ENCODE measurements at regions not wholly inside any gene's neighbourhood (a gene's known extent, or its start where the extent isn't known, plus 50 kb on each side); places are given as distances from the start of the nearest gene placed in this dataset.
"Not testable (repeated sequence)": the region's sequence is repeated elsewhere in the genome, so short reads cannot be mapped to it uniquely, and the experiment has no call there.

DNA sequence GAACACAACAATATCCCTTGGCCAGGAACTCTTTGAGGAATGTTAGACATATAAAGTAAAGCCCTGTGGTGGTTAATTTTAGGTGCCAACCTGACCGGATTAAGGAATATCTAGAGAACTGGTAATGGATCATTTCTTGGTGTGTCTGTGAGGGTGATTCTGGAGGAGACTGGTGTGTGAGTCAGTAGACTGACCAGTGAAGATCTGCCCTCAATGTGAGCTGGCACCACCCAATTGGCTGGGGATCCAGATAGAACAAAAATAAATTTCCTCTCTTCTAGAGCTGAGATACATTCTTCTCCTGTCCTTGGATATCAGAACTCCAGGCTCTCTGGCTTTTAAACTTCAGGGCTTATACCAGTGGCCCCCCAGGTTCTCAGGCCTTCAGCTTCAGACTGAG is 56.2 kb upstream of the TNPO1 start:
- Histone ChIP-seq H3K36me3 (no peaks in the 10 kb centered on the region), H3K9me3 (no peaks in the 10 kb centered on the region), H3K4me3 (no peak overlapping the region), H3K27me3 (no peaks in the 10 kb centered on the region)
- peak; percentile 31 for DNase-seq

DNA sequence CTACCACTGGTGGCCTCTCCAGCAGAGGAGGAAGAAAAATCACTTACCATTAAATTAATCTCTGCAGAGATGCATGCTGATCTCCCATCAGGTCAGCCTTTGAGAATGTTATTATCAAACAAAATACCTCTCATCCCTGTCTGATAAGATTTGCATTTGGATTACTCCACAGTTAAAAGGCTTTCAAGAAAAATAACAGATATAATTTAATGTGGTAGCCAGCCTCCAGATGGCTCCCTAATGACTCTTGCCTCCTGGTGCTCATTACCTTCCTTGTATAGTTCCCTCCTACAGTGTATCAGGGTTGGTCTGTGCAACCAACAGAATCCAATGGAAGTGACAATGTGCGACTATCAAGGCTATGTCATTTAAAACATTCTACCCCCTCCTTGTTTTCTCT is 63.6 kb upstream of the TNPO1 start:
- Histone ChIP-seq H3K9me3 (no peaks in the 10 kb centered on the region), H3K36me3 (no peaks in the 10 kb centered on the region), H3K4me3 (no peak overlapping the region), H3K27me3 (no peaks in the 10 kb centered on the region)
- no peak for DNase-seq

DNA sequence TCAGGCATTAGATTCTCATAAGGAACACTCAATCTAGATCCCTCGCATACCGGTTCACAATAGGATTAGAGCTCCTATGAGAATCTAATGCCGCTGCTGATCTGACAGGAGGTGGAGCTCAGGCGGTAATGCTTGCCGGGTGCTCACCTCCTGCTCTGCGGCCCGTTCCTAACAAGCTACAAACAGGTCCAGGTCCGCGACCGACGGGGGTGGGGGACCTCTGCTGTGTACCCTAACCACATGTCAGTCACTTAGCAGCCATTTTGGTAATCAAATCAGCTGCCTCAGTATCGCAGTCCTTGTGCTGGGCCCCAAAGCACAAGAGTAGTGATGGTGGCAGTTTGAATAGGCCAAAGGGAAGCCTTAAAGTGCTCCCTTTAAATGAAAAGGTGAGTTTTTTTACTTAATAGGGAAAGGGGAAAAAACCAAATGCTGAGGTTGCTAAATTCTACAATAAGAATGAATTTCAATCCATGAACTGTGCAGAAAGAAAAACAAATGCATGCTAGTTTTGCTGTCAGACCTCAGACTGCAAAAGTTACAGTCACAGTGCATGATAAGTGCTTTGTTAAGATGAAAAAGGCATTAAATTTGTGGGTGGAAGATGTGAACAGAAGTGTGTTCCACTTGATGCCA is 67.0 kb upstream of the TNPO1 start:
- no peak for DNase-seq
- no peaks in the 10 kb centered on the region for H3K36me3 ChIP-seq
- H3K9me3 ChIP-seq: no peaks in the 10 kb centered on the region
- H3K4me3 ChIP-seq: no peak overlapping the region
- H3K27me3 ChIP-seq: no peaks in the 10 kb centered on the region

DNA sequence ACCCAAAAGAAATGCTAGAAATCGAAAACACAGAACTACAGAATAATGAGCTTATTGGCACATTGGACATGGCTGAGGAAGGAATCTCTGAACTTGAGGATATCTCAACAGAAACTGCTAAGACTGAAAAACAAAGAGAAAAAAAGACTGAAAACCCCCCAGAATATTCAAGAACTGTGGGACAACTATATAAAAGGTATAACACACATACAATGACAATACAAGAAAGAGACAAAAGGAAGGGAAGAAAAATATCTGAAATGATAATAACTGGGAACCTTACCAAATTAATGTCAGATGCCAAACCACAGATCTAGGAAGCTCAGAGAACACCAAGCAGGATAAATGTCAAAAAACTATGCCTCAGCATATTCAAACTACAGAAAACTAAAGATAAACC is 68.6 kb upstream of the TNPO1 start:
- no peaks in the 10 kb centered on the region for H3K9me3 ChIP-seq
- no peak for DNase-seq
- H3K4me3 ChIP-seq: no peak overlapping the region
- H3K27me3 ChIP-seq: no peaks in the 10 kb centered on the region
- H3K36me3 ChIP-seq: no peaks in the 10 kb centered on the region

DNA sequence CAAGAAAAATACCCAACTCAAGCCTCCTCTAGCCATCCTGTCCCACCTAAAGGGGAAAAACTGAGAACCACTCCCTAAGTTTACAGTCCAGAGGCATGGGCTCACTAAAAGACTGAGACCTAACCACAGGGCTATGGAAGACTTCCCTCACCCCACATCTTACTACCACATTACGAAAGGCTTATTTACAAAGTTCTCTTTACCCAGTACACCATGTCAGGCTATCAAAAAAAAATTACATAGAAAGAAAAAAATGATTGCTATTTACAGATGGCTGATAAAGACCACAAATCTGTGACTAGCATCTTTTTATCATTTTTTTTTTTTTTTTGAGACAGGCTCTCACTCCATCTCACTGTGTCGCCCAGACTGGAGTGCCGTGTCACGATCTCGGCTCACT is 69.7 kb upstream of the TNPO1 start:
- DNase-seq: no peak
- no peak overlapping the region for H3K4me3 ChIP-seq
- H3K36me3 ChIP-seq: no peaks in the 10 kb centered on the region
- no peaks in the 10 kb centered on the region for H3K9me3 ChIP-seq
- H3K27me3 ChIP-seq: no peaks in the 10 kb centered on the region

DNA sequence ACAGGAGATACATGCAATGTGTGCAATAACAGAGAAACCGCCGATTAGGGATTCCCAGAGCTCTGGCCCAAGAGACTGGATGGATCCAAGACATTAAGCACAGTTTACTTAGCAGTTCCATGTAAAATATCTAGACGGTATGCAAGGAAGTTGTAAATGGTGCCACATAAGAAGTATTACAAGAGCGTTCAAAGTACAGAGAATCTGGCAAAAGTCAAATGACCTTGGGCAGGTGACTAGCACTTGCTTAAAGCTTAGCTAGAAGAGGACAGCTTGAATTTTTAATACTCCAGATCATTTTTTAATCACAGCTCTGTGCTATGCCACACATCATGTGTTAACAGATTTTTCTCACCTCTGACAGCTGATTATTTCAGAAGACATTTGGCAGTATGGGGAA is 72.3 kb upstream of the TNPO1 start:
- no peak for DNase-seq
- no peaks in the 10 kb centered on the region for H3K36me3 ChIP-seq
- H3K27me3 ChIP-seq: no peaks in the 10 kb centered on the region
- no peak overlapping the region for H3K4me3 ChIP-seq
- no peaks in the 10 kb centered on the region for H3K9me3 ChIP-seq

DNA sequence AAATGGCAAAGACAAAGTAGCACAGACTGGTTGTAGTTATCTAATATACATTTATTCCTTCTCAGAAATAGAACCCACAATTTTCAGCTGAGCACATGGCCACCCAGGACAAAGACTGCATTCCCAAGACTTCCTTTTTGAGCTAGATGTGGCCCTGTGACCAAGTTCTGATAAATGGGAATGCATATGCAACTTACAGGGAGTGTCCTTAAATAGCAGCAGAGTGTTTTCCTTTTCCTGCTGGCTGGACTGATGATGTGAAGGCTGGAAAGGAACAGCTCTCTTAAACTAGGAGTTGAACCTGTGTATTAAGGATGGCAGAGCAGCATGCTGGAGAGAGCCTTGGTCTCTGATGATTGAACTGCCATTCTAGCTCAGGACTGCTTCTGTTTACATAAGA is 74.7 kb upstream of the TNPO1 start:
- Histone ChIP-seq H3K36me3 (no peaks in the 10 kb centered on the region), H3K27me3 (no peaks in the 10 kb centered on the region), H3K4me3 (no peak overlapping the region), H3K9me3 (no peaks in the 10 kb centered on the region; the same call in 1 of the 2 replicates)
- no peak for DNase-seq

DNA sequence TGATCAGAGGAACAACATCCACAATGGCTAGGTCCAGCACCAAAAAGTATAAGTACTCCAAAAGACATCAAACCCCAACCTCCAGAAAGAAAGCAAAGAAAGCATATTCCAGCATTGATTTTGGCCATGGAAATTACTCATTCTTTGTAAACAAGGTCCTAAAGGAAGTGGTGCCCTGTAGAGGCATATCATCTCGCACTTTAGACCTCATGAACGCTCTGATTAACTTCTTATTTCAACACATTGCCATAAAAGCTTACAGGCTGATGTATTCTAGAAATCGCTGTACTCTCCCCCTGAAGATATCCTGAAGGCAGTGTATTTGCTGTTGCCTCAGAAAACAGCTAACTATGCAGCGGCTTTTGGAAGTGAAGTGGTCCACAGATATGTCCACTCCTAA is 82.7 kb upstream of the TNPO1 start:
- Histone ChIP-seq H3K36me3 (no peaks in the 10 kb centered on the region), H3K4me3 (no peak overlapping the region), H3K9me3 (peaks cover 6% of the 10 kb centered on the region; the same call in 1 of the 2 replicates), H3K27me3 (no peaks in the 10 kb centered on the region)
- no peak for DNase-seq

DNA sequence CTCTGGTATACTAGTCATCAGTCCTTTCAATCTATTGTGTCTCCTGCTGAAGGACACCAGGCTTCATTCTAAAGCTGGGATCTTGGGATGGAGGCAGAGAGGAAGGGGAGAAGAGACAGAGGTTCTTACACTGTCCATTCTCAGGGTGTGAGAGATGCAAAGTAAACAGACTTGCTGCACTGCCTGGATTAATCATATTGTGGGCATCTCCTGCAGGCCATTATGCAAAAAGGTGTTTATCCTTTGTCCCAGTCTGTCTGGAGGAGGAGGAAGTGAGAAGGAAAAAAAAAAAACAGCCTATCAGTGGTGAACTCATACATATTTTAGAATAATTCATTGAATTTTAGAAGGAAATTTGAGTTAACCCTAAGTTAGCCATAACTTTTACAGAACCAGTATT is 92.9 kb upstream of the TNPO1 start:
- H3K9me3 ChIP-seq: no peaks in the 10 kb centered on the region
- H3K4me3 ChIP-seq: no peak overlapping the region
- H3K36me3 ChIP-seq: no peaks in the 10 kb centered on the region
- DNase-seq: no peak
- H3K27me3 ChIP-seq: no peaks in the 10 kb centered on the region

DNA sequence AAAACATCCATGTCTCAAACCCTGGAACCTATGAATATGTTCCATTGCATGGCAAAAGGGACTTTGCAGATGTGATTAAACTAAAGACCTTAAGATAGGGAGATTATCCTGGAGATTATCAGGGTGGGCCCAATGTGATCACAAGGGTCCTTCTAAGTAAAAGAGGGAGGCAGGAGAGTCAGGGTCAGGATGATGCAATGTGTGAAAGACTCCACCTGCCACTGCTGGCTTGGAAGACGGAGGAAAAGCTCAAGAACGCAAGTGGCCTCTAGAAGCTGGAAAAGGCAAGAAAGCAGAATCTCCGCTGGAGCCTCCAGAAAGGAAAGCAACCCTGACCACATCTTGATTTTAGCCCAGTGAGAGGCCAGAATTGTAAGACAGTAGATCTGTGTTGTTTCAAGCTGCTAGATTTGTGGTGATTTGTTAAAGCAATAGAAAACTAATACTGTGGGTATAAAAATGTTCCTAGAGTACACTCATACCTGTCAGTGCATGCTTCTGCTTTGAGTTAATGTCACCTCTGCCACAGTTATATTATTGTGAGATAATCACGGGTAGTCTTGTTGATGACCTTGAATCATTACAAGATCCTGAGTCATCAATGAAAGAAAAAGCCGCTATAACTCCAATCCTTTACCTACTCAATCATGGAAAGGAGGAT is 93.5 kb upstream of the TNPO1 start:
- Histone ChIP-seq H3K27me3 (no peaks in the 10 kb centered on the region), H3K9me3 (no peaks in the 10 kb centered on the region), H3K36me3 (no peaks in the 10 kb centered on the region), H3K4me3 (no peak overlapping the region)
- no peak for DNase-seq

DNA sequence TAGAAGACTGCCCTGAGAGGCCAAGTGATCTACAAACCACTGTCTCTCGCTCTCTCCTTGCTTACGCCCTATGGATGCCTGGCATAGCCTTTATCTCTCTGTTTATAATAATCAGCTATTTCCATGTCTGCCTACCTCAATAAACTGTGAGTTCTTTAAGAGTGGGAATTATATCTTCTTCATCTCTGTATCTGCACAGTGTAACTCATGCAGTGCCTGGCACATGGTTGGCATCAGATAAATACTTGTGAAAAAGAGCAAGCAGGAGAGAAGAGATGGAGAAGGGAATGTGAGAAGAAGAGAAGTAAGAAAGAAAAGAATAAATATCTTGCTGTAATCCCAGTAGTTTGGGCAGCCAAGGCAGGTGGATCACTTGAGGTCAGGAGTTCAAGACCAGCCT is 94.6 kb upstream of the TNPO1 start:
- DNase-seq: no peak
- no peaks in the 10 kb centered on the region for H3K9me3 ChIP-seq
- H3K27me3 ChIP-seq: no peaks in the 10 kb centered on the region
- H3K36me3 ChIP-seq: no peaks in the 10 kb centered on the region
- no peak overlapping the region for H3K4me3 ChIP-seq

DNA sequence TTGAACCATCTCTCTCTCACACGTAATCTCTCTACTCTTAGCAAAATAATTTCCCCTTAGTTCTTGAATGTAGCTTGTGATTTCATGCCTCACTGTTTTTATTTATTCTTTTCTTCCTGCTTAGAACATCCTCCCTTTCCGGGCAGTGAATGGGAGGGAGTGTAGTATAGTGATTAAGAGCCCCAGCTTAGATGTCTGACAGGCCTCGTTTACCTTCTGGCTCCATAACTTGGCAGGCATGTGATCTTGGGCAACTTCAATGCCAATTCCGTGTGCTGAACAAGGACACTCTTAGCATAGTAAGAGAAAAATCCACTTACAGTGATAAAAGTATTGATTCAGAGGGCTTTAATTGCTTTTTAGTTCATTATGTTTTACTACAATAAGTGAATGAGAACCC is 96.3 kb upstream of the TNPO1 start:
- DNase-seq: no peak
- Histone ChIP-seq H3K36me3 (no peaks in the 10 kb centered on the region), H3K4me3 (no peak overlapping the region), H3K27me3 (no peaks in the 10 kb centered on the region), H3K9me3 (no peaks in the 10 kb centered on the region)

DNA sequence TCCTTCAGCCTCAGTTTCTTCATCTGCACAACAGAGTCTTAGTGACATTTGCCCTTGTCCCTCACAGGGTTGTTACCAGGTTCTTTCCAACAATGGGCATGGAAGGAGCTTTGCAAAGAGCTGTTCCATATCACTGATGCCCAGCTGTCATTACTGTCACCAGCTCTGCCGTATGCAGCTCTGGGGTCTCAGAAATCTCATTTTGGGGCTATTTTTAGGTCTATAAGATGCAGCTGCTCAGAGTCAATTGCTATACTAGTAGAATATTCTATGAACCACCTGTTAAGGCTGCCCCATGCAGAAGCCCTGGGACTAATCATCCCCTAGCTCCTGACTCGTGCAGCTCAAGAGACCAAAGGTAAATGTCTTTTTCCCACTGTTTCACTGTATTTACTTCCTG is 105.1 kb upstream of the TNPO1 start:
- no peaks in the 10 kb centered on the region for H3K36me3 ChIP-seq
- no peaks in the 10 kb centered on the region for H3K9me3 ChIP-seq
- H3K27me3 ChIP-seq: no peaks in the 10 kb centered on the region; the same call in 1 of the 2 replicates
- DNase-seq: no peak
- H3K4me3 ChIP-seq: no peak overlapping the region

DNA sequence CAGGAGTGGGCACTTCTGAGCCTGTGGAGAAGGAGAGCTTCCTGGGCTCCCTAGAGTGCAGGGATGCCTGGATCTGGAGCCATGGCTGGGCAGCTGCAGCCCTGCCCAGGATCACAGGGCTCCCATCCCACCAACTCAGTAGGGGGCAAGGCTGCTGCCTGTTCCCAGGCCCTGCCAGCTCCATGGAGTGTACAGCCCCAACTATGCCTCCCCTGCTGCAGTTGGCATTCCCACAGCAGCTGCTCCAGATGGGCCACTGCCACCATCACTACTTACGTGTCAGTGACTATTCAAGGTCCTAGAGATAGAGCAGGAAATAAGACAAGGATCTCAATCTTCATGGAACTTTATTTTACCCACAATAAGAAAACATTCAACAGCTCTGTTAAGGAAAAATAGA is 107.1 kb upstream of the TNPO1 start:
- H3K36me3 ChIP-seq: no peaks in the 10 kb centered on the region
- no peak for DNase-seq
- no peaks in the 10 kb centered on the region for H3K9me3 ChIP-seq
- H3K4me3 ChIP-seq: no peak overlapping the region
- H3K27me3 ChIP-seq: no peaks in the 10 kb centered on the region; the same call in 1 of the 2 replicates

DNA sequence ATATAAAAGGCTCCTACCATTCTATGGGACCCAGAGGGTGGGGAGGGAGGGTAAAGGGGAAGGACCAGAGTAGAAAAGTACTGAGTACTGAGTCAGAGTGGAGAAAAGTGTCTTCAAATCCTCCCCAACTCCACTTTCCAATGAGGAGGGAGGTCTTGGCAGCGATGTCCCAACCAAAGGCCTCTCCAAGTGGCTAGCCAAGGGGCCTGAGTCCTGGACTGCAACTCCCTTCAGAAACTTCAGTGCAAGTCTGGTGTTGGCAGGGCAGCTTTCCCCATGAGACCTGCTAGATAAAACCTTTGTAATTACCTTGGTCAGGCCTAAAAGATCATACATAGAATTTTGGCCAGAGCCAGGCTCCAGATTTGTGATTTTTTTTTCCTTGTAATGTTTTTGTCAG is 111.3 kb upstream of the TNPO1 start:
- no peaks in the 10 kb centered on the region for H3K36me3 ChIP-seq
- H3K27me3 ChIP-seq: no peaks in the 10 kb centered on the region; the same call in 1 of the 2 replicates
- DNase-seq: no peak
- H3K4me3 ChIP-seq: no peak overlapping the region
- no peaks in the 10 kb centered on the region for H3K9me3 ChIP-seq

DNA sequence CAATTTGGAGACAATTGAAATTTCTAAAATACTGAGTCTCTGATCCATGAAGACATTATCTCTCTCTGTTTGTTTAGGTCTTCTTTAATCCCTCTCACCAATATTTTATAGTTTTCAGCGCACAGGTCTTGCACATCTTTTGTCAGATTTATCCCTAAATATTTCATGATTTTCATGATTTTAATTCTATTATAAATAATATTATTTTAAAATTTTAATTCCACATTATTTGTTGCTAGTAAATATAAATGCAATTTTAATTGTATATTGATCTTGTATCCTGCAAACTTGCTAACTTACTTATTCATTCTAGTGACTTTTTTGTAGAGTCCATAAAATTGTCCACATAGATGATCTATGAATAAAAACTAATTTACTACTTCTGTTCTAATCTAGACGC is 112.6 kb upstream of the TNPO1 start:
- Histone ChIP-seq H3K4me3 (no peak overlapping the region), H3K36me3 (no peaks in the 10 kb centered on the region), H3K27me3 (no peaks in the 10 kb centered on the region), H3K9me3 (no peaks in the 10 kb centered on the region)
- DNase-seq: no peak

DNA sequence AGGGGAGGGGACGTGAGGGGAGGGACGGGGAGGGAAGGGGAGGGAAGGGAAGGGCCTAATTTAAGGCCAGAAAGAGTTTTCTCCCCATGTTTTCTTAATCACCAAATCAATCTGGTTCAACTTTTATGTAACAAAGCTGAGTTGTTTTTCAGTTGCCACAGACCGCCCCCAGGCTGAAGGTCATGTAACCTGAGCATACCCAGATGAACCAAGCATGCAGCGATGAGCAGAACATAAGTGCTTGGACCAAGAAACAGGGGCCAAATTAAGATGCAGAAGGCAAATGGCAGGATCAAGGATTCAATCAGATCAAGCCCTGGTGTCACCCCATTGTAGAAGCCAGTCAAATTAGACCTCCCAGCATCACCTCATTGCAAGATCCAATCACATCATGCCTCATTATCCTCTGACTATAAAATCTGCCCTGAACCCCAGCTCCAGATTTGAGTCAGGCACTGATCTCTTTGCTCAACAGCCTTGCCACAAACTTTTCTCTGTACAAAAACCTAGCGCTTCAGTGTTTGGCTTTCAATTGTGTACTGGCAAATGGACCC is 113.5 kb upstream of the TNPO1 start:
- Histone ChIP-seq H3K27me3 (no peaks in the 10 kb centered on the region), H3K36me3 (no peaks in the 10 kb centered on the region), H3K4me3 (no peak overlapping the region), H3K9me3 (no peaks in the 10 kb centered on the region)
- DNase-seq: no peak

DNA sequence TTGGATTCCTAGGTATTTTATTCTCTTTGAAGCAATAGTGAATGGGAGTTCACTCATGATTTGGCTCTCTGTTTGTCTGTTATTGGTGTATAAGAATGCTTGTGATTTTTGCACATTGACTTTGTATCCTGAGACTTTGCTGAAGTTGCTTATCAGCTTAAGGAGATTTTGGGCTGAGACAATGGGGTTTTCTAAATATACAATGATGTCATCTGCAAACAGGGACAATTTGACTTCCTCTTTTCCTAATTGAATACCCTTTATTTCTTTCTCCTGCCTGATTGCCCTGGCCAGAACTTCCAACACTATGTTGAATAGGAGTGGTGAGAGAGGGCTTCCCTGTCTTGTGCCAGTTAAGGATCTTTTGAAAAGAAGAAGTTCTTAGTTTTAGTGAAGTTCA is 114.4 kb upstream of the TNPO1 start:
- not testable (repeated sequence) for H3K36me3 ChIP-seq, H3K27me3 ChIP-seq, H3K9me3 ChIP-seq, H3K4me3 ChIP-seq, DNase-seq

All from MG63 (cell line).